DMS79 treated with DMSO at 0.1 percent for 48 hours (cell line): ENCODE measurements at regions not wholly inside any gene's neighbourhood (a gene's known extent, or its start where the extent isn't known, plus 50 kb on each side); places are given as distances from the start of the nearest gene placed in this dataset.

Source experiments
- DNase-seq: peaks from one replicate; lab custom pipeline; 2025; lab: John Stamatoyannopoulos, UW

DNA sequence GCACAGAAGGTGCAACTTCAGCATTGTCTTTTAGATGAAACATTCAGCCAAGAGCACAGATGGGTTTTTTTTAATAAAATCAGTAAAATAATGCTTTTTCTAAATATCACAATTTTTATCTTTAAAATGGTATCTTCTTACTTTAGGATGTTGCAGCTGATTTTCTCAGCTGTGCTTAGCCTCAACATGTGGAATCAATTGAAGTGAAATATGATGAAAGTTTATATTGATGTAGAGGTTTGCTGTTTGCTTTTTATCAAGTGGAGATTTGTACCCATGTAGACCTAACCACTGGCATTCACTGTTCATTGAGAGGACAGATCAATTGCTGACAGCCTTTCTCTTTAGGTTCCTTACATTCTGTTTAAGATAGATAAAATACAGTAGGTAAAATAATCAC is 107.8 kb downstream of the CYB561 start:
- no peak for DNase-seq

GRCh38 chr17:63341276-63341675 is 104.8 kb downstream of the CYB561 start:
- no peak for DNase-seq

- no peak for DNase-seq
Measured at GRCh38 chr17:63344383-63344782, 101.7 kb downstream of the CYB561 start.

GRCh38 chr17:63345611-63346010 is 100.5 kb downstream of the CYB561 start:
- no peak for DNase-seq

DNA sequence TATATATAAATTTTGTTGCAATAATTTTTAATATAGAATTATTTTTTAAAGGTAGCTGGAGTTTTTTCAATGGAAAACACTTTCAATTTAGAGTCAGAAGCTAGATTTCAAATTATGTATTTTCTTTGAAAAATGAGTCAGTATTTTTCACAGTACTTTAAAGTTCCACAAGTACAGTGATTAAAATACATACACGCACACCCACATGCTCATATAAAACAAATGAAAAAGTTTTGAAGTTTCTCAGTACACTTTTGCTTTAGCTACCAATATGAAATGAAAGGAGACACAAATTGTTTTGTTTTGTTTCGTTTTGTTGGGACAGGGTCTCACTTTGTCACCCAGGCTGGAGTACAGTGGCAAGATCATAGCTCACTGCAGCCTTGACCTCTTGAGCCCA is 98.6 kb downstream of the CYB561 start:
- DNase-seq, result no peak

GRCh38 chr17:63349478-63350000 is 96.6 kb downstream of the CYB561 start:
- DNase-seq, result no peak

DNA sequence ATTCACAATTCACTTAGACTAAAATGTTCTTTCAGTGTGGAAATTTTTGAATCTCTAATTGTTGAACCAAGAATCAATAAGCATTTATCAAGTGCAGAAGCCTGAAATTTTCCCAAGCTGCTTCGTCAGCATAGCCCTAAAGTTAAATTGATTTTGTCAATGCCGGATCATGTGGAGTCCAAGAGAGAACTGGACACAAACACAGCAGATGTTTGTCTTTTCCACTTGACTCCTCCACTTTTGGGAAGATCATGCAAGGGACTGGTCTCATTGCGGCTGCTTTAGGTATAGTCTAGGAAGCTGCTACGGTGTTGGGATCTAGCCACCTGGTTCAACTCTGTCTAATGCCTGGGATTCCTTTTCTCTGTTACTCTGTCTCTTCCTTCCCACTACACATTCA is 95.7 kb downstream of the CYB561 start:
- DNase-seq, result no peak

DNA sequence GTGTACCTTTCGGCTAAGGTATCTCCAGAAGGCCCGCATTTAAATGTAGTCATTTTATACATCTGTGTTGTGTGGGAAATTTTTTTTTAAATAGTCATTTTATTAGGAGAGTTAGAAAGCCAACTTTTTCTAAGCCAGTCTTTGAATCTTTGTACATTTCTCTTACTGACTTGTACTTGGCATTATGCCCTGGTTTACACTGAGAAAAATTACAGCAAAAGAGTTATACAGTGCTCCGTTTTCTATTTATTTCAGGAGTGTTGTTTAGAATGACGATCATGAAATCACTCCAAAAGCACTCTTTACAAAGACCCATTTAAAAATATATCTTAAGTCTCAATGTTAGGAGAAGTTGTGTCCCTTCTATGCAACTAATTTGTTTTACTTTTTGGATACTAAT is 91.8 kb downstream of the CYB561 start:
- no peak for DNase-seq

GRCh38 chr17:63356337-63356757 is 89.8 kb downstream of the CYB561 start:
- DNase-seq, result no peak

GRCh38 chr17:63358111-63358839 is 87.8 kb downstream of the CYB561 start:
- DNase-seq, result no peak

- no peak for DNase-seq
Measured at GRCh38 chr17:63358956-63359355, 87.2 kb downstream of the CYB561 start.

GRCh38 chr17:63361182-63361581 is 84.9 kb downstream of the CYB561 start:
- DNase-seq, result no peak

DNA sequence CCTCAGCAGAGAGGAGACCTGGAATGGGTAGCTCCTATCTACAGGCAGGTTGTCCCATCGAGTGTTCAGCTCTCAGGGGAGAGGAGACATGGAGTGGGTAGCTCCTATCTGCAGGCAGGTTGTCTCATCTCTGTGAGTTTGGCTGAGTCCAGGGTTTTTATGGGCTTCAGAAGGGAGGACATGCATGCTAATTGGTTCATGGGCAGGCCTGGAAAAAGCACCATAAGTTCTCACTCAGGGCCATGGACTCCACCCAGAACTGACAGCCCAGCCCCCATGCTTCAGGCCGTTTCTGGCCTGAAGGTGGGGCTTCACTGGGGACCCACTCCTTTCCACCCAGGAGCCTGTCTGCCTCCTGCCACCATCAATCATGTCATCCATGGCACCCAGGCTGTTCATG is 84.0 kb downstream of the CYB561 start:
- DNase-seq, result no peak

GRCh38 chr17:63364387-63364786 is 81.7 kb downstream of the CYB561 start:
- no peak for DNase-seq

DNA sequence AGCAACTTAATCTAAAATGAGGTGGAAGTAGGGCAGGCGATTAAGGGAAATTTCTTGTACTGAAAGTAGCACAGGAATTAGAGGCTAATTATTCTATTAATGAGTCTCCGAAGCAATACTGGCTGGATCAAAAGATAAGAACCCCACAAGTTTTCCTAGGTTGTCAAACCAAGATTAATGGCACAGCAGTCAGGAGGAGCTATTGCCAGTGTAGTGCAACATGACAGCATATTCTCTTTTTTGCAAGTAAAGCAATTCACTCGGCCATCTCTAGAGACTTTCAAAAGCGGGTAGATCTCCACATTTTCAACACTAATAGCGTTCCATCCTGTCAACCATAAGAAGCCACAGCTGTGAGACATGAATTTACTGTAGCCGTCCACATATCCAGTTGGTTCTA is 81.2 kb downstream of the CYB561 start:
- DNase-seq, result no peak

GRCh38 chr17:63365366-63366240 is 80.5 kb downstream of the CYB561 start:
- no peak for DNase-seq

- no peak for DNase-seq
Measured at GRCh38 chr17:63366241-63366566, 79.9 kb downstream of the CYB561 start.

- no peak for DNase-seq
Measured at GRCh38 chr17:63369233-63369632, 76.9 kb downstream of the CYB561 start.

- DNase-seq, result no peak
Measured at GRCh38 chr17:63370696-63371095, 75.4 kb downstream of the CYB561 start.

GRCh38 chr17:63376949-63377348 is 69.2 kb downstream of the CYB561 start:
- no peak for DNase-seq

GRCh38 chr17:63378411-63379375 is 67.4 kb downstream of the CYB561 start:
- no peak for DNase-seq

GRCh38 chr17:63379636-63380035 is 66.5 kb downstream of the CYB561 start:
- no peak for DNase-seq
